HL-60 (cell line): ENCODE measurements at regions not wholly inside any gene's neighbourhood (a gene's known extent, or its start where the extent isn't known, plus 50 kb on each side); places are given as distances from the start of the nearest gene placed in this dataset.

Source experiments
- DNase-seq, 2 experiments: peaks; one replicate each; pipeline ENCODE4 v3.0.0-alpha.2; 2010 to 2020; ENCODE audit warnings: low read depth in 1 of 2, low spot score in 1 of 2
- H3K27ac ChIP-seq: fragments of 250-450 bp; sonication (Bioruptor Pico); replicated peaks from 2 replicates; pipeline ENCODE4 v1.5.1; 2020; ENCODE audit warnings: mild to moderate bottlenecking, moderate library complexity
- H3K27me3 ChIP-seq: fragments of 250-450 bp; sonication (Bioruptor Pico); 2 replicates; pipeline ENCODE4 v1.5.1; 2021; ENCODE audit warnings: mild to moderate bottlenecking, moderate library complexity; ENCODE audit not compliant: insufficient read depth, poor library complexity, severe bottlenecking
- H3K4me3 ChIP-seq: replicated peaks from 2 replicates; pipeline ENCODE4 v1.5.1; 2011; ENCODE audit warnings: mild to moderate bottlenecking, control low read depth, low read length; ENCODE audit not compliant: insufficient read depth
- CTCF ChIP-seq: IDR thresholded peaks from one replicate; pipeline ENCODE4 v1.5.1; 2011; ENCODE audit warnings: low read length, control low read depth, inconsistent platforms; ENCODE audit not compliant: insufficient read depth
- GABPA ChIP-seq: IDR thresholded peaks from 2 replicates; pipeline ENCODE4 v1.6.1; 2012; ENCODE audit warnings: low read depth
- POLR2AphosphoS5 ChIP-seq: IDR thresholded peaks from 2 replicates; pipeline ENCODE4 v1.6.1; 2012; ENCODE audit warnings: low read depth
- REST ChIP-seq: IDR thresholded peaks from 2 replicates; pipeline ENCODE4 v1.6.1; 2012; ENCODE audit warnings: low read depth; ENCODE audit not compliant: insufficient replicate concordance
- SPI1 ChIP-seq: IDR thresholded peaks from 2 replicates; pipeline ENCODE4 v1.6.1; 2012; ENCODE audit warnings: low read depth, mild to moderate bottlenecking, borderline replicate concordance

DNA sequence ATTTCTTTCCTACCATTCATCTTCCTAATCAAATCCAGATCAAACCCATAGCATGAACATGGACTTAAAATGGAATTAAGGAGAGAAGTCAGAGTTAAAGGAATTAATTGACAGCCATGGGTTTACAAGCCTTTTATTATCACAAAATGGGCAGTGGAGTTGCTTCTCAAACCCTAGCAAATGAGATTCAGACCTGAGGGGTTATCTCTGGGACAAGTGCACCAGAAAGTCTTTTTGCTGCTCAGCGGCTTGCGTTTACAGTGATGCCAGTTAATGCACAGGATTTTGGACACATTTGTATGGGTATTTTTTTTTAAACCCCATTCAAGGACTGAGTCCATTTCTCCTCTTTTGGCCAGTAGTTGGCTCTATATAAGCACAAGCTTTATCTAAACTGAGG lies 503.0 kb downstream of the EFNB2 start:
- TF ChIP-seq REST (no peak), CTCF (no peak), POLR2AphosphoS5 (no peak), GABPA (no peak), SPI1 (no peak)
- H3K4me3 ChIP-seq = no peak overlapping the region
- no peak for DNase-seq
- no peak overlapping the region for H3K27ac ChIP-seq
- no peaks in the 10 kb centered on the region for H3K27me3 ChIP-seq

DNA sequence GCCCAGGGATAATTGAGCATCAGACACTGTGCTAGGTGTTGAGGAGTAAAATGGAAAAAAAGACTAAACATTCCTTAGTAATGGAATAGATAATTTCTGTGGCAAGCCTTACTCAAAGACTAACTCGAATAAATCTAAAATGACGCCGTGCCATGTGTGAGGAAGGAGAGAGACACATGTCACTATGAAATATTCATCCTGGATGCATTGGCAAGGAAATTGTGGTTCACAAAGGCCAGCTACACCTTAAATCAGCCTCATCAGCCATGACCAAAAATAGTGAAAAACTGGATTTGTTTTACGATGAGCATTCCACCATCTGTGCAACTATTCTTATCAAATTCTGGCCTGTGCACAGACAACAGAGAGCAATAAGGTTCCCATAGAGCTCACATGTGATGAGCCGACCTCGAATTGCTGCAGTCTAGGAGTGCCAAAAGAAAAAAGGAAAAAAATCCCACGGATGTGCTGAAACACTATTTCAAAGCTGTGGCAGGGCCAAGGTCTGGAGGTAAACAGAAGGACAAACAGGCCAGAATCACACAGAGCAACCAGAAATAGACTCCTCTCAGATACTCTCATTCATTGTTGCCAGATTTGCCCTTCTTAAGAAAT lies 505.7 kb downstream of the EFNB2 start:
- Histone ChIP-seq H3K4me3 (no peak overlapping the region), H3K27me3 (no peaks in the 10 kb centered on the region), H3K27ac (no peak overlapping the region)
- no peak for DNase-seq
- TF ChIP-seq POLR2AphosphoS5 = no peak
- no peak for TF ChIP-seq SPI1
- no peak for TF ChIP-seq GABPA
- TF ChIP-seq CTCF = no peak
- no peak for TF ChIP-seq REST

GRCh38 chr13:106028911-106029310 lies 506.6 kb downstream of the EFNB2 start:
- Histone ChIP-seq H3K4me3 (no peak overlapping the region), H3K27ac (no peak overlapping the region), H3K27me3 (no peaks in the 10 kb centered on the region)
- no peak for DNase-seq
- TF ChIP-seq GABPA (no peak), REST (no peak), POLR2AphosphoS5 (no peak), SPI1 (no peak), CTCF (no peak)
